Type B pancreatic cell (in vitro differentiated cells): ENCODE measurements at regions not wholly inside any gene's neighbourhood (a gene's known extent, or its start where the extent isn't known, plus 50 kb on each side); places are given as distances from the start of the nearest gene placed in this dataset.

Experiments
- DNase-seq: peaks from one replicate; pipeline ENCODE4 v3.0.0; 2021; ENCODE audit warnings: mixed read lengths; ENCODE audit not compliant: unreplicated experiment; ENCODE audit errors: extremely low spot score
- H3K27ac Mint-ChIP-seq: 2 replicates; pipeline ENCODE4 v1.8.0; 2021; ENCODE audit warnings: mild to moderate bottlenecking, mixed read lengths
- H3K27me3 Mint-ChIP-seq: 2 replicates; pipeline ENCODE4 v1.8.0; 2021; ENCODE audit warnings: mixed read lengths
- H3K36me3 Mint-ChIP-seq: 2 replicates; pipeline ENCODE4 v1.8.0; 2021; ENCODE audit warnings: mixed read lengths
- H3K4me1 Mint-ChIP-seq: one replicate; pipeline ENCODE4 v1.8.0; 2021; ENCODE audit warnings: mixed read lengths; ENCODE audit not compliant: unreplicated experiment
- H3K4me3 Mint-ChIP-seq: 2 replicates; pipeline ENCODE4 v1.8.0; 2021; ENCODE audit warnings: mild to moderate bottlenecking, mixed read lengths
- H3K9me3 Mint-ChIP-seq: 2 replicates; pipeline ENCODE4 v1.8.0; 2021; ENCODE audit warnings: mixed read lengths
- CTCF ChIP-seq: fragments of 200-600 bp; sonication (generic); conservative IDR thresholded peaks from 2 replicates; pipeline ENCODE4 v1.5.0; 2021; ENCODE audit warnings: antibody characterized with exemption, mild to moderate bottlenecking

GRCh38 chr5:60207040-60207439, 313.5 kb upstream of the PDE4D start:
- no peak for DNase-seq
- no peak for TF ChIP-seq CTCF
- H3K4me1 Mint-ChIP-seq = no peaks in the 10 kb centered on the region
- H3K4me3 Mint-ChIP-seq = no peak overlapping the region
- no peaks in the 10 kb centered on the region for H3K36me3 Mint-ChIP-seq
- peaks cover 7% of the 10 kb centered on the region for H3K27me3 Mint-ChIP-seq
- H3K27ac Mint-ChIP-seq = no peak overlapping the region
- no peaks in the 10 kb centered on the region for H3K9me3 Mint-ChIP-seq

- no peak overlapping the region for H3K27ac Mint-ChIP-seq
- H3K4me1 Mint-ChIP-seq = no peaks in the 10 kb centered on the region
- no peak for TF ChIP-seq CTCF
- H3K27me3 Mint-ChIP-seq = peaks cover 7% of the 10 kb centered on the region
- no peak for DNase-seq
- no peaks in the 10 kb centered on the region for H3K9me3 Mint-ChIP-seq
- no peaks in the 10 kb centered on the region for H3K36me3 Mint-ChIP-seq
- no peak overlapping the region for H3K4me3 Mint-ChIP-seq
These were observed 312.7 kb upstream of the PDE4D start for GRCh38 chr5:60206234-60206633.

- H3K27me3 Mint-ChIP-seq = peaks cover 7% of the 10 kb centered on the region
- no peaks in the 10 kb centered on the region for H3K4me1 Mint-ChIP-seq
- H3K36me3 Mint-ChIP-seq = no peaks in the 10 kb centered on the region
- TF ChIP-seq CTCF = no peak
- DNase-seq = no peak
- no peak overlapping the region for H3K27ac Mint-ChIP-seq
- no peak overlapping the region for H3K4me3 Mint-ChIP-seq
- no peaks in the 10 kb centered on the region for H3K9me3 Mint-ChIP-seq
These were observed 311.5 kb upstream of the PDE4D start for GRCh38 chr5:60205071-60205470.

- no peak for DNase-seq
- peaks cover 3% of the 10 kb centered on the region for H3K4me1 Mint-ChIP-seq
- H3K36me3 Mint-ChIP-seq = no peaks in the 10 kb centered on the region
- H3K4me3 Mint-ChIP-seq = no peak overlapping the region
- peaks cover 3% of the 10 kb centered on the region for H3K27me3 Mint-ChIP-seq
- H3K27ac Mint-ChIP-seq = peak overlapping the region; percentile 58
- no peak for TF ChIP-seq CTCF
- H3K9me3 Mint-ChIP-seq = peaks cover 7% of the 10 kb centered on the region
These were observed 303.0 kb upstream of the PDE4D start for GRCh38 chr5:60196385-60197113.

- Mint-ChIP-seq H3K9me3 (peaks cover 7% of the 10 kb centered on the region), H3K27ac (no peak overlapping the region), H3K4me3 (no peak overlapping the region), H3K27me3 (peaks cover 3% of the 10 kb centered on the region), H3K36me3 (no peaks in the 10 kb centered on the region), H3K4me1 (peaks cover 3% of the 10 kb centered on the region)
- no peak for DNase-seq
- TF ChIP-seq CTCF = no peak
These were observed 302.0 kb upstream of the PDE4D start for GRCh38 chr5:60195551-60195950.
